Activated CD4-positive, alpha-beta T cell treated with anti-CD3 and anti-CD28 coated beads, Interleukin-10, Interleukin-2, amounts not matched to agents 100 ng/mL and 50 ng/mL, durations not matched to agents 16 hours and 8 hours (primary cell): ENCODE measurements at regions not wholly inside any gene's neighbourhood (a gene's known extent, or its start where the extent isn't known, plus 50 kb on each side); places are given as distances from the start of the nearest gene placed in this dataset.
"Not testable (repeated sequence)": the region's sequence is repeated elsewhere in the genome, so short reads cannot be mapped to it uniquely, and the experiment has no call there.

ENCODE experiments used
- DNase-seq: peaks from one replicate; pipeline ENCODE4 v3.0.0-alpha.2; 2020

DNA sequence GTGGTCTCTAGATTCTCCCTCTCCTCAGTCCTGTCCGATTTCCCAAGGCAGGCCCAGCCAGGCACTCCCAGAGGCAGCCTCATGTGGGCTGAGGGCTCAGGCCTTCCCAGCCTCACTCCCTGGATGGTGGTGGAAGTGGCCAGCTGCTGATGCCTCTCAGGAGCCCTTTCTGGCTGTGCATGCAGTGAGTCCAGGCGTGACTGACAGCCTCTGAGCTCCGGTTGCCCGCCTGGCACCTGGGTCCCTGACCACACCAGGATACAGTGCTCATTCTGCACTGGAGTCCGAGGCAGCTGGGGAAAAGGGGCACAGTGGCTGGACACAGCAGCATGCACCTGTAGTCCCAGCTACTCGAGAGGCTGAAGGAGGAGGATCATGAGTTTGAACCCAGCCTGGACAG lies 132.6 kb downstream of the CUL2 start:
- DNase-seq = no peak

GRCh38 chr10:34956756-34957155 lies 133.4 kb downstream of the CUL2 start:
- no peak for DNase-seq

GRCh38 chr10:34955391-34955790 lies 134.8 kb downstream of the CUL2 start:
- DNase-seq = no peak

GRCh38 chr10:34954142-34954541 lies 136.0 kb downstream of the CUL2 start:
- no peak for DNase-seq

DNA sequence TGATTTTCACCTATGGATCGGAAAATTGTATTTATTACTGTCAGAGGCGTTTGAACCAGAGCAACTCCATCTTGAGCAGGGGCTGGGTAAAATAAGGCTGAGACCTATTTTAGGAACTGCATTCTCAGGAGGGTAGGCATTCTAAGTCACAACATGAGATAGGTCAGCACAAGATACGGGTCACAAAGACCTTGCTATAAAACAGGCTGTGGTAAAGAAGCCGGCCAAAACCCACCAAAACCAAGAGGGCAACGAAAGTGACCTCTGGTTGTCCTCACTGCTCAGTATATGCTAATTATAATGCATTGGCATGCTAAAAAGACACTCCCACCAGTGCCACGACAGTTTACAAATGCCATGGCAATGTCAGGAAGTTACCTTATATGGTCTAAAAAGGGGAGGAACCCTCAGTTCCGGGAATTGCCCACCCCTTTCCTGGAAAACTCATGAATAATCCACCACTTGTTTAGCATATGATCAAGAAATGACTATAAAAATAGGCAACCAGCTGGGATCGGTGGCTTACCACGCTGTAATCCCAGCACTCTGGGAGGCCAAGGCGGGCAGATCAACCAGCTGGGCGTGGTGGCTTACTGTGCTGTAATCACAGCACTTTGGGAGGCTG lies 136.3 kb upstream of the PARD3 start:
- DNase-seq = peak; percentile 46

GRCh38 chr10:34945951-34946522 lies 130.9 kb upstream of the PARD3 start:
- DNase-seq = not testable (repeated sequence)

- DNase-seq = no peak
Measured at GRCh38 chr10:34941471-34942357, 126.6 kb upstream of the PARD3 start.

GRCh38 chr10:34940436-34940835 lies 125.3 kb upstream of the PARD3 start:
- no peak for DNase-seq

GRCh38 chr10:34938399-34938670 lies 123.2 kb upstream of the PARD3 start:
- no peak for DNase-seq

GRCh38 chr10:34937643-34938398 lies 122.7 kb upstream of the PARD3 start:
- DNase-seq = not testable (repeated sequence)

DNA sequence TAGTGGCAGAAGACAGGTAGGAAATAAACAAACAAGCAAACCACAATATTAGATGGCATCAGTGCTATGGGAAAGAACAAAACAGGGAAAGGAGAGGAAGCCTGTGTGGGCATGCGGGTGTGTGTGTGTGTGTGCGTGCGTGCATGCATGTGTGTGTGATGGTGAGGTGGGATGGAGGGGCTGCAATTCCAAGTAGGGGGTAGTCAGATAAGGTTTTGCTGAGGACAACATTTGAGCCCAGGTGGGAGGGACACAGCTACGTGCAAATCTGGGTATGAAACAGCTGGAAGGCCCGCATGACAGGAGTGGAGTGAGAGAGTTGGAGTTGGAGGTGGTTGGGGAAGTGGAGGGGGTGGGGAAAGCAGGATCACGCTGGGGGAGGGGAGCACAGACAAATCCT lies 121.0 kb upstream of the PARD3 start:
- DNase-seq = no peak

DNA sequence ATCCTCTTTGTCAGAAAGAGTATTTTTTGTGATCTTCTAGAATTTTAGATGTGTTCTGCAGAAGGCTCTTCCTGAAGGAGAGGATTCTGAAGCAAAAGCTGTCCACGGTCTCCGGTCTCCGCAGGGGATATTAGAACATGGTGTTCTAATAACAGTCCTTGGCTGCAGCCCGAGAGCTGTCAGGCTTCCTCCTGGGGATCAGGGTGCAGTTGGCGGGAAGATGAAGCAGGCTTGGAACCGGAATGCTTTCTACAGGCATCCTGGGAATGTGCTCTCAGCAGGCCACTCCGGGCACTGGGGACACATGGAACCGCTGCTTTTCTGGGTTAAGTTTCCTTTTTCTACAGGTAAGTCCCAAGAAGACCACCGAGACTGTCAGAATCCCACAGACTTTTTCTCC lies 118.6 kb upstream of the PARD3 start:
- no peak for DNase-seq

GRCh38 chr10:34932235-34932634 lies 117.1 kb upstream of the PARD3 start:
- no peak for DNase-seq

GRCh38 chr10:34931216-34931615 lies 116.1 kb upstream of the PARD3 start:
- DNase-seq = no peak

DNA sequence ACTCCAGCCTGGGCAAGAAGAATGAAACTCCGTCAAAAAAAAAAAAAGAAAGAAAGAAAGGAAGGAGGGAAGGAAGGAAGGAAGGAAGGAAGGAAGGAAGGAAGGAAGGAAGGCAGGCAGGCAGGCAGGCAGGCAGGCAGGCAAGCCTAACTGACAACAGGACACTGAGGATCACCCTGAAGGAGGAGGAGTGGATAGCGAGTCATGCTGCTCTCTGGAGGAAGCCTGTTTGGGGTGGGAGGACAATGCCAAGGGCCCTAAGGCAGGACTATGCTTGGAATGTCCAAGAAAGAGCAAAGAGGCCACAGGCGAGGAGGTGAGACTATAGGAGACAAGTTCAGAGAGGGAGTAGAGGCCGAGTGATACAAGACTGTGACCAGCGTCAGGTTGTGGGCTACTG lies 107.0 kb upstream of the PARD3 start:
- no peak for DNase-seq

DNA sequence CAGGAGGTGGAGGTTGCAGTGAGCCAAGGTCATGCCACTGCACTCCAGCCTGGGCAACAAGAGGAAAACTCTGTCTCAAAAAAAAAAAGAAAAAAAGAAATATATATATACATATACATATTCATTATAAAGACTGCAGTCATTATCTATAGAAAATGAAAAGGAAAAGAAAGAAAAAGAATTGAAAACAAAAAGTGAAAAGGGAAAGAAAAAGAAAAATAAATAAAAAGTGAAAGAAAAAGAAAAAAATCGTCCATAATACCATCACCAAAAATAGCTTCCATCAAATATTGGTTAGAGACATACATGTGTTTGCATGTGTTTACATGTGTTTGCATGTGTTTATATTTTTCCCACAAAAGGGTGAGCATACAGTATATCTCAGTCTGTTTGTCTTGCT lies 105.5 kb upstream of the PARD3 start:
- DNase-seq = no peak

DNA sequence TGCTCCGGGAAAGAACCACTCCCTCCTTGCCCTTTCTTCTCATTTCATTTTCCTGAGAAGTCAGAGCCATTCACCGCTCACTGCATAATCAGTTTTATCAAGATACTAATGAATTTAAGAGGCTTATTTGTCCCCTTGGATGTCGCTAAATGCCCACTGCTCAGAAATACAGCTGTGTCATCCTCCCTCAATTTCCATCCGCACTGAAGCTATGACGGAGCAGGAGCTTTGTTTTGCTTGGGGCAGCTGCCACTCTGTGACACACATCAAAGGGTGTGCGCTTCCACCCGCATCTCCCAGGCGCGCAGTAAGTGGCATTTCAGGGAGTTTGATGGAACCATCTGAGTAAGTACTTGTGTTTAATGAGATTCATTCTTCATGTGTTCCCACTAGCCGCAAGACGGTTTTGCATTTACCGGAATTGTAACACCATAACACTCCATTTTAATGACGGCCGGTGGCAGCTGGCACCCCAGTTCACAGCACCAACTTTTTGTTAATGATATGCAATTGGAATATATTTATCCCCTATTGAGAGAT lies 103.8 kb upstream of the PARD3 start:
- DNase-seq = no peak

DNA sequence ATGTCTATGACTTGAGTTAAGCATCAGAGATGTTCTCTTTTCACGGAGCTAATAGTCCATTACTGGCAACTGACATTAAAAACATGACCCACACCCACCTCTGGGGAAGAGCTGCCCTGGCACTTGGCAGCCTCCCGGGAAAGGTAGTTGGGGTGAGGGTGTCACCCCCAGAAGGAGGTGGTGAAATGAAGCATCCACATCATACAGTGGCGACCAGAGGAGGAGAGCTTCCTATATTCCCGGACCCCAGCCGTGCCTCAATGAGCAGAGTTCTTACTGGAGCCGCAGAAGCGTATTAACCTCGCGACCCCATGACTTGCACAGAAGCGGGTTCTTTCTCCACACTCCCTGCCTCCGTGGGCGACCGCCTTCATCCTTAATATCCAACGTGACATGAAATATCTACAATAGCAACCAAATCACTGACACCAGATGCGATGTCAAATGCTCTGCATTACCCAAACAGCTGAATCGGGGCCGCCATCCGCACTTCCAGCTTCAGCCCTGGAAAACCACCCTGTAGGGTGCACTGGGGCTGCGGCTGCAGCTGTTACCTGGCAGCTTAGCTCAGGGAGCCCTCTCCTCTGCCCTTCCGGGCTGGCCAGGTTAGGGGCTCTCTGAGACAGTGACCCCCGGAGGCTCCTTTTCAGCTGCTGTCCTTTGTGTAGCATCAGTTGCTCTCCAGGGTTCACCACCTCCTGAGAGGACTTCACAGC lies 103.1 kb upstream of the PARD3 start:
- no peak for DNase-seq

- DNase-seq = peak; percentile 38
Measured at GRCh38 chr10:34916314-34916713, 101.2 kb upstream of the PARD3 start.

GRCh38 chr10:34912771-34913170 lies 97.7 kb upstream of the PARD3 start:
- no peak for DNase-seq

GRCh38 chr10:34911661-34912205 lies 96.6 kb upstream of the PARD3 start:
- DNase-seq = no peak

GRCh38 chr10:34908481-34908880 lies 93.4 kb upstream of the PARD3 start:
- no peak for DNase-seq
